ENCODE measurements at regions not wholly inside any gene's neighbourhood (a gene's known extent, or its start where the extent isn't known, plus 50 kb on each side); places are given as distances from the start of the nearest gene placed in this dataset.

DNA sequence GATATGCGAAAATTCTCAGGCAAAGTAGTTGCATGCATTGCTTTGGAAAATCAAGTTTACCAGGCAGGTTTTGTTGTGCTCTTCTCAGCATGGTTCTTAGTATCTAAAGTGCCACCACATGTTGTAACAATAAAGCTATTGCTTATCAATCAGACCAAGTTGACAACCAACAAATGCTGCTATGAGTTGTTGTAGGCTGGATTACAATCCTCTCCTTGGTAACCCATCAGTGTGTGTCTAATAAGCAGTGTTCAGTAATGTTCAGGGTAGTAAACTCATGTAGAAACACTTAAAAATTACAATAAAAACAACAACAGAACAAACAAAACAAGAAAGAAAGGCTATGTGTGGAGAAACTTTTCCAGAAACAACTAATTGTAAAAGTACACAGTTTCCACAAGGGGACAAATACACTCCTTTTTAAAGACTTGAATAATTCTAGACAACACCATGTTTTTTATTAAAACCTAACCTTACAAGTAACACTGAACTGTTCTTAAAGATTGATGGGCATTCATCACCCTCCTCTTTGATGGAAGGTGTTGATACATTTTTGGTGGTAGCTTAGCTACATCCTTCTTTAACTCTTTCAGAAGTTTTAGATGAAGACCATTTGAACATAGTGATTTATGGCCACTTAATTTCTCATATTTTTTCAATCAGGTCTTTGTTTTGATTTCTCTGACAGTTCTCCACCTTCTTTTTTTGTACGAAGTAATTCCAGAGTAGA is 370.9 kb upstream of the SEMA3A start:
- H3K36me3 ChIP-seq (ENCODE audit: control insufficient read depth, insufficient read depth, low read length): no peaks in the 10 kb centered on the region
- no peaks in the 10 kb centered on the region for H3K4me1 ChIP-seq (ENCODE audit: control insufficient read depth, insufficient read depth, low read length)
- H3K9ac ChIP-seq (ENCODE audit: low read length): no peak overlapping the region
- H3K4me3 ChIP-seq (ENCODE audit: low read length): no peak overlapping the region
- no peak overlapping the region for H3K27ac ChIP-seq (ENCODE audit: low read depth, low read length)
- H3K27me3 ChIP-seq (ENCODE audit: control insufficient read depth, insufficient read depth, low read length): no peaks in the 10 kb centered on the region

- Histone ChIP-seq H3K36me3 (ENCODE audit: control insufficient read depth, insufficient read depth, low read length) (no peaks in the 10 kb centered on the region), H3K4me1 (ENCODE audit: control insufficient read depth, insufficient read depth, low read length) (no peaks in the 10 kb centered on the region), H3K27ac (ENCODE audit: low read depth, low read length) (no peak overlapping the region), H3K4me3 (ENCODE audit: low read length) (no peak overlapping the region), H3K27me3 (ENCODE audit: control insufficient read depth, insufficient read depth, low read length) (no peaks in the 10 kb centered on the region), H3K9ac (ENCODE audit: low read length) (no peak overlapping the region)
Measured at GRCh38 chr7:84553711-84554110, 359.1 kb upstream of the SEMA3A start.

- H3K4me3 ChIP-seq (ENCODE audit: low read length): no peak overlapping the region
- H3K27ac ChIP-seq (ENCODE audit: low read depth, low read length): no peak overlapping the region
- H3K9ac ChIP-seq (ENCODE audit: low read length): no peak overlapping the region
- no peaks in the 10 kb centered on the region for H3K27me3 ChIP-seq (ENCODE audit: control insufficient read depth, insufficient read depth, low read length)
- no peaks in the 10 kb centered on the region for H3K36me3 ChIP-seq (ENCODE audit: control insufficient read depth, insufficient read depth, low read length)
- H3K4me1 ChIP-seq (ENCODE audit: control insufficient read depth, insufficient read depth, low read length): no peaks in the 10 kb centered on the region
Measured at GRCh38 chr7:84549409-84549808, 354.8 kb upstream of the SEMA3A start.

DNA sequence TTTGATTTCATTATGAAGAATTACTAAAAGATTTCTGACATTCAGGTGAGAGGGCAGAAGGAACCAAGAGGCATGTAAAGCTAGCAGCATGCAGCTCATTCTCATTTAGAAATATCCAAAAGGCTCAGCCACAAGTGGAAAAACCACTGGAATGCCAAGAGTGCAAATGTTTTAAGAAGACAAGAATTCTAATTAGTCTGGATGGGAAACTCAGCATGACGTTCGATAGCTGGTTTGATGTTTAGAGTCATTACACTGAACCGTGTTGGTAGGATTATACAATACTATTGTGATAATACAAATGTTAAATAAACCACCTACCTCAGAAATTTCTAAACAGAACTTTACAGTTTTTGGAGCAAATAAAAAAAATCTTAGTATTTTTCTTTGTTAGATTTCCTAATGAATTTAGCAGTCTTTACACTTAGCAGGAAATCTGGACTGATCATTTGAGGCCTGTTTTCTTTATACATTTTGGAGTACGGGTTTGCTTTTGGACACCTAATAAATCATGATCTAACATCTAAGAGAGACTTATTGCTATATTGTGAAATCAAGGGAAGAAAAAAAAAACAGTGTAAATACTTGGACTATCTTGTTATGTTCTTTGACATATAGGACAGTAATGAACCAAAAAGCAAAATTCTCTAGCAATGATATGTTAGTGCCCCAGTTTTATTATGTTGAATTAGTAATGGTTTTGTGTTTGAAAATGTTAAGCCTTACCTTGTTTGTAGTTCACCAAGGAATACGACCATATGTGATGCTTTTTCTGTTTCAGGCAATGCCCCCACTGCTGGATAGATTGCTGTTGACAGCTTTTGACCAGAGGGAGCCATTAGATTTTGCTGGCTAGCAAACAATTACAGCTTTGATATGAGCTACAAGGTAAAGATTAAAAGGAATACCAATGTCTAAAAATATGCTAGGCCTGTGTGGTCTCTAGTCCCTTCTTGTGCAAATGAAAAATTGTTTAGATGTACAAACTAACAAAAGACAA is 354.1 kb upstream of the SEMA3A start:
- H3K4me1 ChIP-seq (ENCODE audit: control insufficient read depth, insufficient read depth, low read length): no peaks in the 10 kb centered on the region

DNA sequence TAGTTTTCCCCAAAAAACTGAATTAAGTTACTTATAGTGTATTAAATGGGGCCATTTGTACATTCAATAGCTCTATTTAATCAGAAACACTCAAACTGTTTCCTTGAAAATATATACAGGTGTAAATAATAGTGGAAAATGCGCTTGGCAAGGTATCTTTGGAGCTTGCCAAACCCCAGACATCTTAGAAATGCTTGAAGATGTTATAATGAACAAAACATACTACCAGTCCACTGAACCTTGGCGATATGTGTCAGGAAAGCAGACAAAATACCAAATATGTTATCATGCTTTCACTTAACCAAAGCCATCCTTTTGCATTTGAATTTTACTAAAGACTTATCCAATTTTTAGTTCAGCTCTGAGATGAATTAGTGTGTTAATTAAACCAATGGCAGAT is 352.7 kb upstream of the SEMA3A start:
- no peaks in the 10 kb centered on the region for H3K27me3 ChIP-seq (ENCODE audit: control insufficient read depth, insufficient read depth, low read length)
- no peak overlapping the region for H3K27ac ChIP-seq (ENCODE audit: low read depth, low read length)
- H3K9ac ChIP-seq (ENCODE audit: low read length): no peak overlapping the region
- no peak overlapping the region for H3K4me3 ChIP-seq (ENCODE audit: low read length)
- H3K36me3 ChIP-seq (ENCODE audit: control insufficient read depth, insufficient read depth, low read length): no peaks in the 10 kb centered on the region
- H3K4me1 ChIP-seq (ENCODE audit: control insufficient read depth, insufficient read depth, low read length): no peaks in the 10 kb centered on the region

More for the DNA sequence above, 354.1 kb upstream of the SEMA3A start:
- Histone ChIP-seq H3K4me3 (ENCODE audit: low read length) (no peak overlapping the region), H3K27ac (ENCODE audit: low read depth, low read length) (no peak overlapping the region), H3K27me3 (ENCODE audit: control insufficient read depth, insufficient read depth, low read length) (no peaks in the 10 kb centered on the region), H3K36me3 (ENCODE audit: control insufficient read depth, insufficient read depth, low read length) (no peaks in the 10 kb centered on the region), H3K9ac (ENCODE audit: low read length) (no peak overlapping the region)

GRCh38 chr7:84546403-84546802 is 351.8 kb upstream of the SEMA3A start:
- Histone ChIP-seq H3K36me3 (ENCODE audit: control insufficient read depth, insufficient read depth, low read length) (no peaks in the 10 kb centered on the region), H3K27ac (ENCODE audit: low read depth, low read length) (no peak overlapping the region), H3K27me3 (ENCODE audit: control insufficient read depth, insufficient read depth, low read length) (no peaks in the 10 kb centered on the region), H3K4me1 (ENCODE audit: control insufficient read depth, insufficient read depth, low read length) (no peaks in the 10 kb centered on the region), H3K9ac (ENCODE audit: low read length) (no peak overlapping the region), H3K4me3 (ENCODE audit: low read length) (no peak overlapping the region)

GRCh38 chr7:84538268-84538667 is 343.7 kb upstream of the SEMA3A start:
- peaks cover 9% of the 10 kb centered on the region for H3K4me1 ChIP-seq (ENCODE audit: control insufficient read depth, insufficient read depth, low read length)
- no peak overlapping the region for H3K9ac ChIP-seq (ENCODE audit: low read length)
- no peaks in the 10 kb centered on the region for H3K36me3 ChIP-seq (ENCODE audit: control insufficient read depth, insufficient read depth, low read length)
- H3K27me3 ChIP-seq (ENCODE audit: control insufficient read depth, insufficient read depth, low read length): no peaks in the 10 kb centered on the region
- H3K27ac ChIP-seq (ENCODE audit: low read depth, low read length): peak overlapping the region; percentile 32
- no peak overlapping the region for H3K4me3 ChIP-seq (ENCODE audit: low read length)

GRCh38 chr7:84536271-84536870 is 341.8 kb upstream of the SEMA3A start:
- H3K4me3 ChIP-seq (ENCODE audit: low read length): no peak overlapping the region

DNA sequence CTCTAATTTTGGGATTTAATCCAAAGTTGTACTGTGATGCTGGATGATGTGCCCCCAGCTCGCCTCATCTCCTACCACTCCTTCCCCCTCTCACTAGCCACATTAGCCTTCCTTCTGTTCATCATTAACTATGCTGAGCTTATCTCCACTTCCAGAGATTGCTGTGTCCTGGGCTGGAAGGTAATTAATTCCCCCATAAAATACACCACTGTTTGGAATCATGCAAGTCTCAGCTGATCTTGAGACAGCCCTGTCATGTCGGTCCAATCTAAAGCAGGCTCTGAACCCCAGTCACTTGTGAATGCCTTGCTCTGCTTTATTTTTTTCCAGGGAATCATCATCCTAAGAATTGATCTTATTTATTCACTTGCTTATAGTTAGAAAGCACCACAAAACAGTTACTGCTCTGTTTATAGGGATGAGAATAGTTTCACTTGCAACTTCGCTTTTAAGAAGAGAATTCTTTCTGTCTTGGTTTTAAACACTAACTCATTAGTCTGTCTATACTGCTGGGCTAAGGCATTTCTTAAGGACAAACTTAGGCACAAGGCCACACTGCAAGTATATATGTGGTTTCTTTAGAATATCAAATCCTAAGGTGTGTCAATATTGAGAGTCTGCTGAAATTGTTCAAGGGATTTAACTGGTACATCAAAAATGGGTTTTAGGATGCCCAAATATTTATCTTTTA is 341.1 kb upstream of the SEMA3A start:
- H3K36me3 ChIP-seq (ENCODE audit: control insufficient read depth, insufficient read depth, low read length): no peaks in the 10 kb centered on the region
- no peak overlapping the region for H3K27ac ChIP-seq (ENCODE audit: low read depth, low read length)
- H3K27me3 ChIP-seq (ENCODE audit: control insufficient read depth, insufficient read depth, low read length): no peaks in the 10 kb centered on the region

More at GRCh38 chr7:84536271-84536870, 341.8 kb upstream of the SEMA3A start:
- Histone ChIP-seq H3K27me3 (ENCODE audit: control insufficient read depth, insufficient read depth, low read length) (no peaks in the 10 kb centered on the region), H3K4me1 (ENCODE audit: control insufficient read depth, insufficient read depth, low read length) (peaks cover 9% of the 10 kb centered on the region), H3K9ac (ENCODE audit: low read length) (no peak overlapping the region), H3K27ac (ENCODE audit: low read depth, low read length) (peak overlapping the region; percentile 45), H3K36me3 (ENCODE audit: control insufficient read depth, insufficient read depth, low read length) (no peaks in the 10 kb centered on the region)

GRCh38 chr7:84533182-84533581 is 338.6 kb upstream of the SEMA3A start:
- Histone ChIP-seq H3K4me3 (ENCODE audit: low read length) (no peak overlapping the region), H3K4me1 (ENCODE audit: control insufficient read depth, insufficient read depth, low read length) (peaks cover 14% of the 10 kb centered on the region), H3K27me3 (ENCODE audit: control insufficient read depth, insufficient read depth, low read length) (no peaks in the 10 kb centered on the region), H3K9ac (ENCODE audit: low read length) (no peak overlapping the region), H3K27ac (ENCODE audit: low read depth, low read length) (no peak overlapping the region), H3K36me3 (ENCODE audit: control insufficient read depth, insufficient read depth, low read length) (no peaks in the 10 kb centered on the region)

More for the DNA sequence above, 341.1 kb upstream of the SEMA3A start:
- H3K4me3 ChIP-seq (ENCODE audit: low read length): no peak overlapping the region
- peaks cover 9% of the 10 kb centered on the region for H3K4me1 ChIP-seq (ENCODE audit: control insufficient read depth, insufficient read depth, low read length)
- H3K9ac ChIP-seq (ENCODE audit: low read length): no peak overlapping the region

- Histone ChIP-seq H3K4me3 (ENCODE audit: low read length) (no peak overlapping the region), H3K36me3 (ENCODE audit: control insufficient read depth, insufficient read depth, low read length) (no peaks in the 10 kb centered on the region), H3K9ac (ENCODE audit: low read length) (no peak overlapping the region), H3K4me1 (ENCODE audit: control insufficient read depth, insufficient read depth, low read length) (peaks cover 14% of the 10 kb centered on the region), H3K27me3 (ENCODE audit: control insufficient read depth, insufficient read depth, low read length) (no peaks in the 10 kb centered on the region), H3K27ac (ENCODE audit: low read depth, low read length) (no peak overlapping the region)
Measured at GRCh38 chr7:84532196-84532595, 337.6 kb upstream of the SEMA3A start.

All from rectal smooth muscle tissue (tissue), 1 donor.